ENCODE measurements at regions not wholly inside any gene's neighbourhood (a gene's known extent, or its start where the extent isn't known, plus 50 kb on each side); places are given as distances from the start of the nearest gene placed in this dataset.

GRCh38 chr7:117963264-117964197, 90.3 kb upstream of the CTTNBP2 start:
- TF ChIP-seq EZH2 (IDR thresholded peaks at IDR 0.05; ENCODE audit: insufficient read depth, poor library complexity, severe bottlenecking), result no peak
- TF ChIP-seq EZH2phosphoT487 (IDR thresholded peaks at IDR 0.05; ENCODE audit: insufficient read depth, low read depth), result no peak

Data from GM23248 (cell line).